Esophagus squamous epithelium (tissue), 4 donors: ENCODE measurements at regions not wholly inside any gene's neighbourhood (a gene's known extent, or its start where the extent isn't known, plus 50 kb on each side); places are given as distances from the start of the nearest gene placed in this dataset.

ENCODE experiments used
- CTCF ChIP-seq, 6 experiments: fragments of 450-650 bp in 4 of 6; fragments of 200-600 bp in 2 of 6; sonication (generic) in 2 of 6; IDR thresholded peaks; one replicate each; pipeline ENCODE4 v1.5.1; 2016 to 2019; ENCODE audit warnings: antibody characterized with exemption in 6 of 6, mild to moderate bottlenecking in 4 of 6, moderate library complexity in 4 of 6
- POLR2A ChIP-seq, 4 donors: fragments of 450-650 bp; IDR thresholded peaks; one replicate each; pipeline ENCODE4 v1.6.1; 2017; ENCODE audit warnings: antibody characterized with exemption in 4 of 4, mild to moderate bottlenecking in 4 of 4, moderate library complexity in 3 of 4

DNA sequence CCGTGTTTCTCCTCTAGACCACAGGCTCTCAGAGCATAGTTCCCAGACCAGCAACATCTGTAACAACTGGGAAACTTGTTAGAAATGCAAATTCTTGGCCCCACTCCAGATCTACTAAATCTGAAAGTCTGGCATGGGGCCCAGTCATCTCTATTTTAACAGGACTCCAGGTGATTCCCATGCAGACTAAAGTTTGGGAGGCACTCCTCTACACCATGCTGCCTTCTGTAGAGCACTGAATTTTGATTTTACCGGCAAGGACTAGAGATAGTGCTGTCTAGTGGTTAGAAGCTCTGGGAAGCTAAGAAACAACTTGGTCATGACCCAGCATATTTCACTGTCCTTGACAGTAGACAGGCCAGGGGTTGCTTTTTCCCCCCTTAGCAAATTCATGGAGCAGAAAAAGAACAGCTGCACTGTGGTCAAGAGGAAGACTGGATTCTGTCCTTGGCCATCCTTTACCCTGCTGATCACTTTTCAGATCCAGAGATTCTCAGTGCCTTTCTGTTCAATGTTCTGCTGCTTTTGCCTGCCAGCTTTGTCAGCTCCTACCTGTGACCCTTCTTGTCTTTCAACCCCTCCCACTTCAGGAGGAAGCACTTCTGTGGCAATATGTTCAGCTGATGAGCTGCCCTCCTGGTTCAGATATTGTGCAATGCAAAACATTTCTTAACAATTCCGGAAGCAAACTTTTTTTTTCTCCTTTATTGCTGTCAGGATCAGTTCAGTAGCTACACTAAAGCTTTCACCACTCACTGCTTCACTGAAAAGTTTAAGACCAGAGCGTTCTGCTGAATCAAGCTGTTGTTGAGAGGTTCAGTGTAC, 133.8 kb upstream of the NUDT4 start:
- no peak for TF ChIP-seq CTCF (IDR thresholded peaks at IDR 0.05)
- TF ChIP-seq POLR2A (IDR thresholded peaks at IDR 0.05): no peak
